LNCaP clone FGC (cell line): ENCODE measurements at regions not wholly inside any gene's neighbourhood (a gene's known extent, or its start where the extent isn't known, plus 50 kb on each side); places are given as distances from the start of the nearest gene placed in this dataset.
"Not testable (repeated sequence)": the region's sequence is repeated elsewhere in the genome, so short reads cannot be mapped to it uniquely, and the experiment has no call there.

Experiments used
- DNase-seq: peaks from one replicate; pipeline ENCODE4 v3.0.0-alpha.2; 2011; ENCODE audit warnings: low read depth
- H3K4me3 ChIP-seq: 2 replicates; pipeline ENCODE4 v1.5.1; 2011; ENCODE audit warnings: mild to moderate bottlenecking, low read depth, low read length, control low read depth
- CTCF ChIP-seq: IDR thresholded peaks from 2 replicates; pipeline ENCODE4 v1.5.1; 2012; ENCODE audit warnings: mild to moderate bottlenecking; ENCODE audit not compliant: control insufficient read depth, insufficient read depth; ENCODE audit errors: extremely low read depth

- H3K4me3 ChIP-seq, result no peak overlapping the region
- no peak for DNase-seq
- TF ChIP-seq CTCF, result no peak
Observed at GRCh38 chr1:181179279-181179986, 90.9 kb downstream of the IER5 start.

- DNase-seq, result no peak
- no peak overlapping the region for H3K4me3 ChIP-seq
- no peak for TF ChIP-seq CTCF
Observed at GRCh38 chr1:181179987-181180365, 91.5 kb downstream of the IER5 start.

GRCh38 chr1:181180407-181181031, 92.0 kb downstream of the IER5 start:
- DNase-seq, result no peak
- TF ChIP-seq CTCF, result no peak
- H3K4me3 ChIP-seq, result no peak overlapping the region

- TF ChIP-seq CTCF, result no peak
- DNase-seq, result no peak
- H3K4me3 ChIP-seq, result no peak overlapping the region
Observed at GRCh38 chr1:181181792-181182585, 93.5 kb downstream of the IER5 start.

- no peak for DNase-seq
- no peak overlapping the region for H3K4me3 ChIP-seq
- TF ChIP-seq CTCF, result no peak
Observed at GRCh38 chr1:181184621-181185020, 96.1 kb downstream of the IER5 start.

GRCh38 chr1:181185461-181185860, 97.0 kb downstream of the IER5 start:
- H3K4me3 ChIP-seq, result no peak overlapping the region
- no peak for DNase-seq
- no peak for TF ChIP-seq CTCF

- not testable (repeated sequence) for DNase-seq, H3K4me3 ChIP-seq
Observed at GRCh38 chr1:181186133-181186532, 97.6 kb downstream of the IER5 start.
